Liver (tissue), 8 donors: ENCODE measurements at regions not wholly inside any gene's neighbourhood (a gene's known extent, or its start where the extent isn't known, plus 50 kb on each side); places are given as distances from the start of the nearest gene placed in this dataset.

Experiments
- DNase-seq: peaks from one replicate; pipeline ENCODE4 v3.0.0-alpha.2; 2017; ENCODE audit warnings: low spot score
- H3K27ac ChIP-seq, 2 donors: one replicate each; pipeline ENCODE4 v1.7.0; 2013; ENCODE audit warnings: inconsistent platforms in 2 of 2, low read length in 2 of 2, control low read depth in 1 of 2, low read depth in 1 of 2, mild to moderate bottlenecking in 1 of 2
- H3K27me3 ChIP-seq, 4 donors: one replicate each; pipeline versions ENCODE4 v1.6.1 to v1.7.0; 2013; ENCODE audit warnings: low read length in 3 of 4, inconsistent platforms in 1 of 4, mild to moderate bottlenecking in 1 of 4, moderate library complexity in 1 of 4; ENCODE audit not compliant: control insufficient read depth in 4 of 4, insufficient read depth in 4 of 4
- H3K36me3 ChIP-seq, 4 donors: one replicate each; pipeline versions ENCODE4 v1.6.1 to v1.7.0; 2013; ENCODE audit warnings: low read length in 3 of 4, mild to moderate bottlenecking in 3 of 4, low read depth in 1 of 4, moderate library complexity in 1 of 4; ENCODE audit not compliant: control insufficient read depth in 4 of 4, insufficient read depth in 3 of 4
- H3K4me1 ChIP-seq, 4 donors: one replicate each; pipeline versions ENCODE4 v1.6.1 to v1.7.0; 2013; ENCODE audit warnings: low read length in 3 of 4, mild to moderate bottlenecking in 3 of 4, moderate library complexity in 1 of 4; ENCODE audit not compliant: control insufficient read depth in 4 of 4, insufficient read depth in 4 of 4
- H3K4me3 ChIP-seq, 3 donors: one replicate each; pipeline versions ENCODE4 v1.6.1 to v1.7.0; 2013; ENCODE audit warnings: low read length in 3 of 3, control low read depth in 1 of 3, low read depth in 1 of 3, mild to moderate bottlenecking in 1 of 3
- H3K9ac ChIP-seq, 2 donors: one replicate each; pipeline ENCODE4 v1.7.0; 2013; ENCODE audit warnings: low read length in 2 of 2, mild to moderate bottlenecking in 2 of 2, moderate library complexity in 2 of 2, control low read depth in 1 of 2, low read depth in 1 of 2
- H3K9me3 ChIP-seq, 4 donors: one replicate each; pipeline versions ENCODE4 v1.6.1 to v1.7.0; 2013; ENCODE audit warnings: low read length in 3 of 4; ENCODE audit not compliant: control insufficient read depth in 4 of 4
- ATF3 ChIP-seq: IDR thresholded peaks from 2 replicates; pipeline ENCODE4 v1.6.1; 2016; ENCODE audit warnings: antibody characterized with exemption
- CTCF ChIP-seq: fragments of 150-350 bp; IDR thresholded peaks from 2 replicates; pipeline ENCODE4 v1.5.1; 2017; ENCODE audit warnings: improper control_type of control experiment, low read depth, low read length; ENCODE audit not compliant: missing input control
- EGR1 ChIP-seq, 2 donors: IDR thresholded peaks; 2 replicates each; pipeline ENCODE4 v1.6.1; 2016 to 2018; ENCODE audit warnings: antibody characterized with exemption in 2 of 2, low read depth in 2 of 2
- FOXA1 ChIP-seq: IDR thresholded peaks from 2 replicates; pipeline ENCODE4 v1.6.1; 2016; ENCODE audit warnings: antibody characterized with exemption
- FOXA2 ChIP-seq: IDR thresholded peaks from 2 replicates; pipeline ENCODE4 v1.6.1; 2016; ENCODE audit warnings: antibody characterized with exemption
- GABPA ChIP-seq, 2 donors: IDR thresholded peaks in 1 of 2; conservative IDR thresholded peaks in 1 of 2; 2 replicates each; pipeline ENCODE4 v1.6.1; 2016; ENCODE audit warnings: antibody characterized with exemption in 2 of 2, mild to moderate bottlenecking in 1 of 2, moderate library complexity in 1 of 2
- HNF4A ChIP-seq, 2 donors: conservative IDR thresholded peaks; 2 replicates each; pipeline ENCODE4 v1.6.1; 2016; ENCODE audit warnings: antibody characterized with exemption in 2 of 2, mild to moderate bottlenecking in 2 of 2
- JUND ChIP-seq, 2 donors: IDR thresholded peaks; 2 replicates each; pipeline ENCODE4 v1.6.1; 2016; ENCODE audit warnings: antibody characterized with exemption in 2 of 2
- NR2F2 ChIP-seq: IDR thresholded peaks from 2 replicates; pipeline ENCODE4 v1.6.1; 2016; ENCODE audit warnings: antibody characterized with exemption
- RAD21 ChIP-seq, 2 donors: IDR thresholded peaks; 2 replicates each; pipeline ENCODE4 v1.6.1; 2016; ENCODE audit warnings: antibody characterized with exemption in 2 of 2, mild to moderate bottlenecking in 2 of 2
- REST ChIP-seq: IDR thresholded peaks from 2 replicates; pipeline ENCODE4 v1.6.1; 2016; ENCODE audit warnings: antibody characterized with exemption, mild to moderate bottlenecking
- SP1 ChIP-seq: IDR thresholded peaks from 2 replicates; pipeline ENCODE4 v1.6.1; 2018; ENCODE audit warnings: antibody characterized with exemption, mild to moderate bottlenecking
- TAF1 ChIP-seq: conservative IDR thresholded peaks from 2 replicates; pipeline ENCODE4 v1.6.1; 2016; ENCODE audit warnings: antibody characterized with exemption, mild to moderate bottlenecking
- YY1 ChIP-seq: IDR thresholded peaks from 2 replicates; pipeline ENCODE4 v1.6.1; 2016; ENCODE audit warnings: antibody characterized with exemption, mild to moderate bottlenecking
- ZBTB33 ChIP-seq: IDR thresholded peaks from 2 replicates; pipeline ENCODE4 v1.6.1; 2016; ENCODE audit warnings: antibody characterized with exemption
- WGBS: extraction: QIAGEN DNeasy Blood & Tissue Kit; methylation state at CpG from one replicate; pipeline ENCODE4 v1.1.7; 2013; 5-methylcytosine and 5-hydroxymethylcytosine counted together
- donor health status: healthy.
- donor health status: healthy.
- donor health status: healthy.
- donor health status: healthy.
- donor health status: healthy.

- Histone ChIP-seq H3K36me3 (no peaks in the 10 kb centered on the region), H3K9me3 (no peaks in the 10 kb centered on the region), H3K9ac (no peak overlapping the region), H3K4me1 (no peaks in the 10 kb centered on the region), H3K4me3 (no peak overlapping the region), H3K27me3 (peaks cover 0 to 4% (median 0%) of the 10 kb centered on the region in 4 donors), H3K27ac (no peak overlapping the region)
- WGBS = 82% methylated on average over 3 of the region's 3 CpGs
- no peak for DNase-seq
- TF ChIP-seq YY1 = no peak
These were observed 277.5 kb downstream of the IRF8 start for GRCh38 chr16:86176462-86176861.

- no peaks in the 10 kb centered on the region for H3K9me3 ChIP-seq
- no peak for DNase-seq
- no peaks in the 10 kb centered on the region for H3K27me3 ChIP-seq
- H3K4me3 ChIP-seq = no peak overlapping the region
- TF ChIP-seq CTCF (no peak), REST (no peak), ZBTB33 (no peak), RAD21 (IDR thresholded peaks at IDR 0.05) (no peak), EGR1 (IDR thresholded peaks at IDR 0.05; ENCODE audit: low read depth in 2 of 2) (no peak), HNF4A (conservative IDR thresholded peaks at IDR 0.05) (no peak), JUND (IDR thresholded peaks at IDR 0.05) (no peak), FOXA2 (no peak)
- H3K27ac ChIP-seq = no peak overlapping the region
- no peaks in the 10 kb centered on the region for H3K4me1 ChIP-seq
- no peaks in the 10 kb centered on the region for H3K36me3 ChIP-seq
- H3K9ac ChIP-seq = no peak overlapping the region
- WGBS = 74% methylated on average over 13 of the region's 13 CpGs
These were observed 281.3 kb downstream of the IRF8 start for GRCh38 chr16:86180244-86180643.

- Histone ChIP-seq H3K4me3 (no peak overlapping the region), H3K9ac (no peak overlapping the region), H3K27me3 (no peaks in the 10 kb centered on the region), H3K4me1 (no peaks in the 10 kb centered on the region), H3K27ac (no peak overlapping the region), H3K36me3 (no peaks in the 10 kb centered on the region), H3K9me3 (no peaks in the 10 kb centered on the region)
- DNase-seq = no peak
- 92% methylated on average over 4 of the region's 4 CpGs for WGBS
- TF ChIP-seq RAD21 (IDR thresholded peaks at IDR 0.05) (no peak), ZBTB33 (no peak), GABPA (IDR thresholded peaks at IDR 0.05 in 1 of 2, conservative IDR thresholded peaks at IDR 0.05 in 1 of 2) (no peak), TAF1 (no peak), HNF4A (conservative IDR thresholded peaks at IDR 0.05) (no peak), SP1 (no peak), NR2F2 (no peak), ATF3 (no peak), REST (no peak), FOXA1 (no peak), YY1 (no peak)
These were observed 281.8 kb downstream of the IRF8 start for GRCh38 chr16:86180780-86181179.
